Parathyroid adenoma (tissue), 2 donors: ENCODE measurements at regions not wholly inside any gene's neighbourhood (a gene's known extent, or its start where the extent isn't known, plus 50 kb on each side); places are given as distances from the start of the nearest gene placed in this dataset.

ENCODE experiments used
- H2AFZ ChIP-seq: fragments of 300-600 bp; sonication (generic); one replicate; pipeline ENCODE4 v1.7.0; 2017; ENCODE audit warnings: antibody characterized with exemption, mild to moderate bottlenecking
- H3K27ac ChIP-seq: fragments of 300-600 bp; sonication (generic); one replicate; pipeline ENCODE4 v1.7.0; 2017
- H3K27me3 ChIP-seq: fragments of 300-600 bp; sonication (generic); one replicate; pipeline ENCODE4 v1.7.0; 2017; ENCODE audit warnings: low read length; ENCODE audit not compliant: control insufficient read depth, insufficient read depth
- H3K36me3 ChIP-seq: fragments of 300-600 bp; sonication (generic); one replicate; pipeline ENCODE4 v1.7.0; 2017; ENCODE audit warnings: low read length; ENCODE audit not compliant: control insufficient read depth, insufficient read depth
- H3K4me1 ChIP-seq: fragments of 300-600 bp; sonication (generic); one replicate; pipeline ENCODE4 v1.7.0; 2017; ENCODE audit warnings: control low read depth
- H3K4me2 ChIP-seq: fragments of 300-600 bp; sonication (generic); one replicate; pipeline ENCODE4 v1.7.0; 2017; ENCODE audit warnings: low read length
- H3K4me3 ChIP-seq: fragments of 300-600 bp; sonication (generic); one replicate; pipeline ENCODE4 v1.7.0; 2017; ENCODE audit warnings: low read depth, low read length
- H3K79me2 ChIP-seq: fragments of 300-600 bp; sonication (generic); one replicate; pipeline ENCODE4 v1.7.0; 2017; ENCODE audit warnings: control low read depth
- H3K9ac ChIP-seq: fragments of 300-600 bp; sonication (generic); one replicate; pipeline ENCODE4 v1.7.0; 2017; ENCODE audit warnings: mild to moderate bottlenecking
- H3K9me3 ChIP-seq: fragments of 300-600 bp; sonication (generic); one replicate; pipeline ENCODE4 v1.7.0; 2017; ENCODE audit warnings: low read length; ENCODE audit not compliant: control insufficient read depth
- TF ChIP-seq, protein P1 (sequence below): fragments of 300-600 bp; sonication (generic); IDR thresholded peaks from one replicate; pipeline ENCODE4 v1.7.0; 2017; ENCODE audit warnings: antibody characterized with exemption, mild to moderate bottlenecking
- donor health status: primary hyperparathyroidism.

DNA sequence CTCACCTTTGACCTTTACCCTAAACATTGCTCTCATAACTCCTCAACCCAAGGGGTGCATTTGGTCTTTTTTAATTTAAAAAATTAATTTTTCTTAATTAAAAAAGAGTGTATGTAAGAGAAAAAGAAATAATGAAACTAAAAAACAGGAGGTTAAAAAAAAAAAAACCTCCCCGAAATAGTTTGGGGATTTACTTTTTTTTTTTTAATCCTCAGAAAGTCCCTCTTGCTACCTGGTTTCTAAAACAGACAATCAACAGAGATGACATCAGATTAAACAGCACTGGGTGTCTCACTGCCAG is 301.3 kb downstream of the SOX9 start:
- no peak overlapping the region for H3K27ac ChIP-seq
- no peaks in the 10 kb centered on the region for H3K36me3 ChIP-seq
- no peaks in the 10 kb centered on the region for H3K4me1 ChIP-seq
- TF ChIP-seq, protein P1, sequence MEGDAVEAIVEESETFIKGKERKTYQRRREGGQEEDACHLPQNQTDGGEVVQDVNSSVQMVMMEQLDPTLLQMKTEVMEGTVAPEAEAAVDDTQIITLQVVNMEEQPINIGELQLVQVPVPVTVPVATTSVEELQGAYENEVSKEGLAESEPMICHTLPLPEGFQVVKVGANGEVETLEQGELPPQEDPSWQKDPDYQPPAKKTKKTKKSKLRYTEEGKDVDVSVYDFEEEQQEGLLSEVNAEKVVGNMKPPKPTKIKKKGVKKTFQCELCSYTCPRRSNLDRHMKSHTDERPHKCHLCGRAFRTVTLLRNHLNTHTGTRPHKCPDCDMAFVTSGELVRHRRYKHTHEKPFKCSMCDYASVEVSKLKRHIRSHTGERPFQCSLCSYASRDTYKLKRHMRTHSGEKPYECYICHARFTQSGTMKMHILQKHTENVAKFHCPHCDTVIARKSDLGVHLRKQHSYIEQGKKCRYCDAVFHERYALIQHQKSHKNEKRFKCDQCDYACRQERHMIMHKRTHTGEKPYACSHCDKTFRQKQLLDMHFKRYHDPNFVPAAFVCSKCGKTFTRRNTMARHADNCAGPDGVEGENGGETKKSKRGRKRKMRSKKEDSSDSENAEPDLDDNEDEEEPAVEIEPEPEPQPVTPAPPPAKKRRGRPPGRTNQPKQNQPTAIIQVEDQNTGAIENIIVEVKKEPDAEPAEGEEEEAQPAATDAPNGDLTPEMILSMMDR: no peak
- no peaks in the 10 kb centered on the region for H3K27me3 ChIP-seq
- H3K9me3 ChIP-seq: no peaks in the 10 kb centered on the region
- H3K79me2 ChIP-seq: no peaks in the 10 kb centered on the region
- no peak overlapping the region for H3K4me3 ChIP-seq
- H2AFZ ChIP-seq: no peak overlapping the region
- no peak overlapping the region for H3K9ac ChIP-seq
- H3K4me2 ChIP-seq: no peak overlapping the region

DNA sequence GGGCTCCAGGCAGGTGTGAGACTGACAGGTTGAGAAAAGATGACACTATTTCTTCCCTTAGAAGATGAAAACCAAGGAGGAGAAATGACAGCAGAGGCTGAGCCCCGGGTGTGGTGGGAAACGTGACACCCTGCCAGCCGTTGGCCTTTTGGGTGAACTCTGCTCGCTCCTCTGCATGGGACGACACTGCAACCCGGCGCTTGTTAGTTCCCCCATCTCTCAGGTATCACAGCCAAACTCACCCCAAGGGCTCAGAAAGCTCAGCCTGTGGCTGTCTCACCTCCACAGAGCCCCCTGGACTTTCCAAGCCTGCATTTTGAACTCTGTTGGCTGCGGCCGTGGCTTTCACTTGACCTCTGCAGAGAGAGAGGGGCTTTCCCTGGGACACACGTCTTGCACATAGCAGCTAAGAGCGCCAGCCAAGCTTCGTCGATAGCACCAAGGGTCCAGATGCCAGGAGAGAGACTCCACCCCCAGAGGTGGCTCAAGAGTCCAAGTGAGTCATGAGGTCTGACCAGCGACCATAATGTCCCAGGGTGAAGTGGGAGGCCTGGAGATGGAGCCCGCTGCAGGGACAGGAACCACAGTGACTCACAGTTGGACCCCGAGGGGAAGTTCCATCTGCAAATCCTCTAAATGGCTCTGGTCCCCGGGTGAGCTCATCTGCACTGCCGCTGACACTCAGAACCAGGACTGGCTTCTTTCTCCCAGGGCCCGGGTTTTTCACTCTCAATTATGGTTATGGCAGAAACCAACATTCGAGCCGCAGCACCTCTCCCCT is 301.9 kb downstream of the SOX9 start:
- Histone ChIP-seq H3K9ac (no peak overlapping the region), H3K27ac (no peak overlapping the region)

DNA sequence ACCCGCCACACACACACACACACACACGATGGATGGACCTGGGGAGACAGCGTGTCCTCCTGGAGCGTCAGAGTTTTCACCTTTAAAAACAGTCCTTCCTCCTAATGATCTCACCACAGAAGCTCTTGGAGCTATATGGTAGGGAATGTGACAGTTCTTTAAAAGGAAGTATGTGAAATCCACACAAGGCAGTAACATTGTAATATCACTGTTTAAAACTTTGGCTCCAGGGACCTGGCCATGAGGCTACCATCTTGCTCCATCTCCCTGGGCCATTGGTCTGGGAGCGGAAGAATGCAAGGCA is 302.4 kb downstream of the SOX9 start:
- H3K27ac ChIP-seq: no peak overlapping the region
- H3K9ac ChIP-seq: no peak overlapping the region
- H3K27me3 ChIP-seq: no peaks in the 10 kb centered on the region
- H2AFZ ChIP-seq: no peak overlapping the region
- no peaks in the 10 kb centered on the region for H3K9me3 ChIP-seq
- H3K4me2 ChIP-seq: no peak overlapping the region
- no peaks in the 10 kb centered on the region for H3K79me2 ChIP-seq
- TF ChIP-seq, protein P1: no peak
- H3K4me3 ChIP-seq: no peak overlapping the region
- no peaks in the 10 kb centered on the region for H3K36me3 ChIP-seq
- H3K4me1 ChIP-seq: no peaks in the 10 kb centered on the region

More for the DNA sequence above, 301.9 kb downstream of the SOX9 start:
- Histone ChIP-seq H3K4me1 (no peaks in the 10 kb centered on the region), H3K4me3 (no peak overlapping the region), H3K27me3 (no peaks in the 10 kb centered on the region), H3K79me2 (no peaks in the 10 kb centered on the region), H3K9me3 (no peaks in the 10 kb centered on the region), H2AFZ (no peak overlapping the region), H3K36me3 (no peaks in the 10 kb centered on the region), H3K4me2 (no peak overlapping the region)
- TF ChIP-seq, protein P1: no peak

DNA sequence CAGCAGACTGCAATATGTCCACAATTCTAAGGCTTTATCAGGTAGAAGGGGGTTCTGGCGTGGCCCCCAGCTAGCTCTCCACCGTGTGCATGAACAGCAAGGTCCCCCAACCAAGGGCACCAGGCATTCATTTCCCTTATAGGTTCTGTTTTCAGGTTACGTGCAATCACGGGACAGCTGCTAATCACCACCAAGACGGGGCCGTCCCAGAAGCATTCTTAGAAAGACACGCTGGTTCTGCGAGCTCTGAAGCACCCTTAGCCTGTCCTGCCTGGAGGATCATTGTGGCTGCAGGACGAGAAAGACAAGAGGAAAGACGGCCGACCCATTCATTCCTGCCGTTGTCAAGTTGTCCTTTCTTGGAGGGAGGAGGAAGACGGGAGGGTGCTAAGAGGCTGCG is 302.9 kb downstream of the SOX9 start:
- Histone ChIP-seq H3K9me3 (no peaks in the 10 kb centered on the region), H3K36me3 (no peaks in the 10 kb centered on the region), H2AFZ (no peak overlapping the region), H3K79me2 (no peaks in the 10 kb centered on the region), H3K27me3 (no peaks in the 10 kb centered on the region), H3K27ac (no peak overlapping the region), H3K4me2 (no peak overlapping the region), H3K9ac (no peak overlapping the region), H3K4me3 (no peak overlapping the region), H3K4me1 (no peaks in the 10 kb centered on the region)
- TF ChIP-seq, protein P1: no peak

DNA sequence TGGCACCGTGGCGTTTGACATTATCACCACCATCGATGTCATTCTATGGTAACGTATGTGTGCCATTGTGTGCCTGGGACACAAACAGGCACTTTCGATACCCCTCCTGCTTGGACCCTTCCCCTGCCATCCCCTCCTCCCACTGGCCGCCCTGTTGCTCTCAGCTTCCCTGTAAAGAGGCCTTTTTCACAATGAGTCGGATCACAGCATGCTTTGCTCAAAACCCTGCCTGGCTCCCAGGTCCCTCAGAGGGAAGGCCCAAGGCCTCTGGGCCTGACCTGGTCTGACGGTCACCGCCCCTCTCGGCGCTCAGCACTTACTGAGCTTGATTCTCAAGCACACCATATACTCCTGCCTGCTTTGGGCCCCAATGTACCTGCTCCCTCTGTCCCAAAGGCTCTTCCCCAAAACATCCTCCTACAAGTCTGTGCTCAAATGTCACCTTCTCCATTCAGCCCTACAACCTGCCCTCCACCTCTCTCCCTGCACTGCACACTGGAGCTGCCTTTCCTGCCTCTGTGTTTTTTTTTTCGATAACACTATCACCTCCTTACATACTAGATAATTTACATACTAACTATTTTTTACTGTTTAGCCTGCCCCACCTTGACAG is 303.8 kb downstream of the SOX9 start:
- Histone ChIP-seq H3K4me1 (no peaks in the 10 kb centered on the region), H3K79me2 (no peaks in the 10 kb centered on the region), H3K36me3 (no peaks in the 10 kb centered on the region), H3K27me3 (no peaks in the 10 kb centered on the region), H3K27ac (no peak overlapping the region), H3K9ac (no peak overlapping the region), H2AFZ (no peak overlapping the region), H3K9me3 (no peaks in the 10 kb centered on the region), H3K4me2 (no peak overlapping the region), H3K4me3 (no peak overlapping the region)
- TF ChIP-seq, protein P1: no peak
